ENCODE measurements at regions not wholly inside any gene's neighbourhood (a gene's known extent, or its start where the extent isn't known, plus 50 kb on each side); places are given as distances from the start of the nearest gene placed in this dataset.

GRCh38 chr22:48453751-48454485 is 1373.8 kb downstream of the BRD1 start:
- TF ChIP-seq CTCF (conservative IDR thresholded peaks at IDR 0.05; ENCODE audit: low read depth, low read length), result no peak
- no peak overlapping the region for H3K4me3 ChIP-seq (ENCODE audit: low read depth, low read length)
- DNase-seq (ENCODE audit: low read depth), result no peak

- no peak overlapping the region for H3K4me3 ChIP-seq (ENCODE audit: low read depth, low read length)
- TF ChIP-seq CTCF (conservative IDR thresholded peaks at IDR 0.05; ENCODE audit: low read depth, low read length), result no peak
- DNase-seq (ENCODE audit: low read depth), result no peak
Observed at GRCh38 chr22:48453171-48453570, 1374.5 kb downstream of the BRD1 start.

- DNase-seq (ENCODE audit: low read depth), result no peak
- TF ChIP-seq CTCF (conservative IDR thresholded peaks at IDR 0.05; ENCODE audit: low read depth, low read length), result no peak
- no peak overlapping the region for H3K4me3 ChIP-seq (ENCODE audit: low read depth, low read length)
Observed at GRCh38 chr22:48452766-48453165, 1374.9 kb downstream of the BRD1 start.

GRCh38 chr22:48451891-48452290 is 1375.8 kb downstream of the BRD1 start:
- DNase-seq (ENCODE audit: low read depth), result no peak
- H3K4me3 ChIP-seq (ENCODE audit: low read depth, low read length), result no peak overlapping the region
- TF ChIP-seq CTCF (conservative IDR thresholded peaks at IDR 0.05; ENCODE audit: low read depth, low read length), result no peak

- no peak overlapping the region for H3K4me3 ChIP-seq (ENCODE audit: low read depth, low read length)
- TF ChIP-seq CTCF (conservative IDR thresholded peaks at IDR 0.05; ENCODE audit: low read depth, low read length), result no peak
- DNase-seq (ENCODE audit: low read depth), result no peak
Observed at GRCh38 chr22:48450188-48450825, 1377.4 kb downstream of the BRD1 start.

- H3K4me3 ChIP-seq (ENCODE audit: low read depth, low read length), result no peak overlapping the region
- DNase-seq (ENCODE audit: low read depth), result no peak
- TF ChIP-seq CTCF (conservative IDR thresholded peaks at IDR 0.05; ENCODE audit: low read depth, low read length), result no peak
Observed at GRCh38 chr22:48449466-48450187, 1378.0 kb downstream of the BRD1 start.
